GM12878 (cell line): ENCODE measurements at regions not wholly inside any gene's neighbourhood (a gene's known extent, or its start where the extent isn't known, plus 50 kb on each side); places are given as distances from the start of the nearest gene placed in this dataset.

Experiments used
- CBFB ChIP-seq: IDR thresholded peaks from 2 replicates; pipeline ENCODE4 v1.6.1; 2016; ENCODE audit warnings: antibody characterized with exemption, low read depth
- CEBPB ChIP-seq, 2 experiments: fragments of 150-350 bp in 1 of 2; IDR thresholded peaks; 2 replicates each; pipeline ENCODE4 v1.6.1; 2012 to 2014; ENCODE audit warnings: low read depth in 2 of 2, low read length in 2 of 2, borderline replicate concordance in 1 of 2, inconsistent platforms in 1 of 2
- CTCF ChIP-seq, 3 experiments: IDR thresholded peaks in 2 of 3; conservative IDR thresholded peaks in 1 of 3; 2 replicates each; pipeline ENCODE4 v1.5.1; 2011; ENCODE audit warnings: low read depth in 3 of 3, low read length in 3 of 3, mild to moderate bottlenecking in 3 of 3, control low read depth in 2 of 3, moderate library complexity in 2 of 3, inconsistent platforms in 1 of 3, mixed read lengths in 1 of 3; ENCODE audit not compliant: control insufficient read depth in 2 of 3, insufficient read depth in 1 of 3; ENCODE audit errors: extremely low read depth in 1 of 3
- EGR1 ChIP-seq, 2 experiments: IDR thresholded peaks; 1 replicate in 1 of 2; 2 replicates in 1 of 2; pipeline ENCODE4 v1.6.1; 2011 to 2012; ENCODE audit warnings: low read depth in 2 of 2, low read length in 2 of 2, borderline replicate concordance in 1 of 2, mild to moderate bottlenecking in 1 of 2, moderate library complexity in 1 of 2
- ESRRA ChIP-seq: IDR thresholded peaks from 2 replicates; pipeline ENCODE4 v1.6.1; 2012; ENCODE audit warnings: mild to moderate bottlenecking, low read length, improper control_type of control experiment
- EZH2 ChIP-seq: IDR thresholded peaks from 2 replicates; pipeline ENCODE4 v1.6.1; 2012; ENCODE audit warnings: low read depth, mild to moderate bottlenecking, control low read depth, inconsistent platforms, low read length, borderline replicate concordance; ENCODE audit not compliant: control insufficient read depth
- HDGF ChIP-seq: fragments of 450-650 bp; IDR thresholded peaks from 2 replicates; pipeline ENCODE4 v1.6.1; 2016; ENCODE audit warnings: antibody characterized with exemption
- NKRF ChIP-seq: fragments of 450-650 bp; conservative IDR thresholded peaks from 2 replicates; pipeline ENCODE4 v1.6.1; 2017; ENCODE audit warnings: mild to moderate bottlenecking, moderate library complexity
- POLR2AphosphoS5 ChIP-seq: IDR thresholded peaks from 2 replicates; pipeline ENCODE4 v1.6.1; 2011; ENCODE audit warnings: mild to moderate bottlenecking, low read length, inconsistent platforms
- SIN3A ChIP-seq: IDR thresholded peaks from 2 replicates; pipeline ENCODE4 v1.6.1; 2012; ENCODE audit warnings: low read depth, low read length, improper control_type of control experiment
- SMARCA5 ChIP-seq: fragments of 450-650 bp; IDR thresholded peaks from 2 replicates; pipeline ENCODE4 v1.6.1; 2017; ENCODE audit warnings: mild to moderate bottlenecking
- STAT3 ChIP-seq: IDR thresholded peaks from 2 replicates; pipeline ENCODE4 v1.6.1; 2011; ENCODE audit warnings: low read depth, low read length, improper control_type of control experiment
- TAF1 ChIP-seq: IDR thresholded peaks from 2 replicates; pipeline ENCODE4 v1.6.1; 2011; ENCODE audit warnings: mild to moderate bottlenecking, low read depth, low read length, borderline replicate concordance
- YY1 ChIP-seq: IDR thresholded peaks from 2 replicates; pipeline ENCODE4 v1.6.1; 2011; ENCODE audit warnings: low read depth, mild to moderate bottlenecking, low read length

- TF ChIP-seq POLR2AphosphoS5: no peak
- no peak for TF ChIP-seq CTCF (IDR thresholded peaks at IDR 0.05 in 2 of 3, conservative IDR thresholded peaks at IDR 0.05 in 1 of 3; ENCODE audit: control insufficient read depth in 2 of 3, extremely low read depth in 1 of 3, insufficient read depth in 1 of 3, low read depth in 3 of 3, low read length in 3 of 3)
- TF ChIP-seq EZH2: no peak
- TF ChIP-seq YY1: no peak
- TF ChIP-seq HDGF: no peak
- no peak for TF ChIP-seq CEBPB (IDR thresholded peaks at IDR 0.05; ENCODE audit: borderline replicate concordance in 1 of 2, low read depth in 2 of 2, low read length in 2 of 2)
- TF ChIP-seq NKRF: no peak
- no peak for TF ChIP-seq TAF1
- TF ChIP-seq STAT3: no peak
- TF ChIP-seq EGR1 (IDR thresholded peaks at IDR 0.05; ENCODE audit: borderline replicate concordance in 1 of 2, low read depth in 2 of 2, low read length in 2 of 2): no peak
- no peak for TF ChIP-seq SIN3A
- no peak for TF ChIP-seq SMARCA5
- TF ChIP-seq CBFB: no peak
- no peak for TF ChIP-seq ESRRA
Measured at GRCh38 chr18:14031053-14031452, 101.2 kb downstream of the ZNF519 start.
